ENCODE measurements at regions not wholly inside any gene's neighbourhood (a gene's known extent, or its start where the extent isn't known, plus 50 kb on each side); places are given as distances from the start of the nearest gene placed in this dataset.

DNA sequence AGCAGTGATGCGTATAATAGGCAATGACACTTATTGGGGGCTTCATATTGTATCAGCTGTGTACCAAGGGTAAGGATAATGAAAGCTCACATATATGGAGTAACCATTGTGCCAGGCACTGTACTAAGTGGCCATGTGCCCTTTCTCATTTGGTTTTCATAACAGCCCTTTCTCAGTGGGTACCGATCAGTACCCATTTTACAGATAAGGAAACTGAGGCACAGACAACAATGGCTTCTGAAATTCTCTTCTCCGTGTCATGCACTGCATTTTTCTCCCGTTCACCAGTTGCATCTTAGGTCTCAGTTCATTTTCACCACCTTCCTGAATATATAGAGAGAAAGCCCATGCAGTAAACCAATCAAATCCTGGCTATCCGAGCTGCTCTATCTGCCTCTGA, 216.7 kb upstream of the RBFOX1 start:
- H3K9me3 ChIP-seq (ENCODE audit: control insufficient read depth, insufficient read depth, low read length) = peaks cover 7% of the 10 kb centered on the region
- H3K4me3 ChIP-seq (ENCODE audit: low read depth, low read length) = no peak overlapping the region
- ChIA-PET POLR2A (no interaction called here), CTCF (no interaction called here)
- H3K27me3 ChIP-seq (ENCODE audit: control insufficient read depth, insufficient read depth, low read length) = no peaks in the 10 kb centered on the region
- DNase-seq (ENCODE audit: low read depth, low spot score) = no peak
- H3K27ac ChIP-seq (ENCODE audit: low read depth, low read length) = no peak overlapping the region
- TF ChIP-seq, protein P1, sequence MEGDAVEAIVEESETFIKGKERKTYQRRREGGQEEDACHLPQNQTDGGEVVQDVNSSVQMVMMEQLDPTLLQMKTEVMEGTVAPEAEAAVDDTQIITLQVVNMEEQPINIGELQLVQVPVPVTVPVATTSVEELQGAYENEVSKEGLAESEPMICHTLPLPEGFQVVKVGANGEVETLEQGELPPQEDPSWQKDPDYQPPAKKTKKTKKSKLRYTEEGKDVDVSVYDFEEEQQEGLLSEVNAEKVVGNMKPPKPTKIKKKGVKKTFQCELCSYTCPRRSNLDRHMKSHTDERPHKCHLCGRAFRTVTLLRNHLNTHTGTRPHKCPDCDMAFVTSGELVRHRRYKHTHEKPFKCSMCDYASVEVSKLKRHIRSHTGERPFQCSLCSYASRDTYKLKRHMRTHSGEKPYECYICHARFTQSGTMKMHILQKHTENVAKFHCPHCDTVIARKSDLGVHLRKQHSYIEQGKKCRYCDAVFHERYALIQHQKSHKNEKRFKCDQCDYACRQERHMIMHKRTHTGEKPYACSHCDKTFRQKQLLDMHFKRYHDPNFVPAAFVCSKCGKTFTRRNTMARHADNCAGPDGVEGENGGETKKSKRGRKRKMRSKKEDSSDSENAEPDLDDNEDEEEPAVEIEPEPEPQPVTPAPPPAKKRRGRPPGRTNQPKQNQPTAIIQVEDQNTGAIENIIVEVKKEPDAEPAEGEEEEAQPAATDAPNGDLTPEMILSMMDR (IDR thresholded peaks at IDR 0.05; ENCODE audit: low read depth, low read length) = no peak

DNA sequence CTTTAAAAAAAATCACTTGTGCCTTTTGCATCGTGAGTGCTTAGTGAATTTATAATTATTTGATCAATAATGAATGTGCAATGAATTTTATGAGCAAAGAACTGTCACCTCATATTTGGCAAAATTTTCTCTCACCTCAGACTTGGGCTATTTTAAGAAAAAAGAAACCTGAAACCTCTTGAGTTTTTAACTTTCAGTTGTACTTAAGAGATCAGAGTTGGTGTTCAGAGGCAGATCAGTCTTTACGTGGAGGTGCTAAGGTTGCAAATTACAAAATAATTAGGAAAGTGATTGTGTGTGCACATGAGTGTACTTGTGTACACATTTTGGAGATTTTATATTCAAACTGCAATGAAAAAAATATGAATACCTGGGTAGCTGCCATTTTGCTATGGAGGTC, 218.7 kb upstream of the RBFOX1 start:
- no peak for DNase-seq (ENCODE audit: low read depth, low spot score)
- H3K27ac ChIP-seq (ENCODE audit: low read depth, low read length) = no peak overlapping the region
- peaks cover 10% of the 10 kb centered on the region for H3K9me3 ChIP-seq (ENCODE audit: control insufficient read depth, insufficient read depth, low read length)
- H3K27me3 ChIP-seq (ENCODE audit: control insufficient read depth, insufficient read depth, low read length) = no peaks in the 10 kb centered on the region
- ChIA-PET POLR2A (no interaction called here), CTCF (no interaction called here)
- TF ChIP-seq, protein P1 (IDR thresholded peaks at IDR 0.05; ENCODE audit: low read depth, low read length) = no peak
- no peak overlapping the region for H3K4me3 ChIP-seq (ENCODE audit: low read depth, low read length)

DNA sequence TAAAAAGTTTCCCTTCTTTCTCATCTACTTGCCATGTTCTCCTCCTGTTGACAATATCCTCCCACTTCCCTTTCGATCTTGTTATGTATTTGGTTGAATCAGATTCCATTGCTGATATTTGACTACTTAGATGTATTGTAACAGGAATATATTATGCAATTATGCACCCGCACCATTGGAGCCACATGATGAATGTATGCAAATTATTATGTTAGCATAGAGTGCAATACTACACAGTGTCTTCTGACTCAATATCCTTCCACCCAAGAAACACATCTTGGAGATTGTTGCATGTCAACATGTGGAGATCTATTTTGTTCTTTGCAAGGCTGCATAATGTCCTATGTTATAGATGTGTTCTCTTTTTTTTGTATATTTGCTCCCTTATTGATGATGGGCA, 219.2 kb upstream of the RBFOX1 start:
- peaks cover 10% of the 10 kb centered on the region for H3K9me3 ChIP-seq (ENCODE audit: control insufficient read depth, insufficient read depth, low read length)
- POLR2A ChIA-PET = no interaction called here
- CTCF ChIA-PET = no interaction called here
- H3K4me3 ChIP-seq (ENCODE audit: low read depth, low read length) = no peak overlapping the region
- TF ChIP-seq, protein P1 (IDR thresholded peaks at IDR 0.05; ENCODE audit: low read depth, low read length) = no peak
- no peak for DNase-seq (ENCODE audit: low read depth, low spot score)
- no peak overlapping the region for H3K27ac ChIP-seq (ENCODE audit: low read depth, low read length)
- no peaks in the 10 kb centered on the region for H3K27me3 ChIP-seq (ENCODE audit: control insufficient read depth, insufficient read depth, low read length)

DNA sequence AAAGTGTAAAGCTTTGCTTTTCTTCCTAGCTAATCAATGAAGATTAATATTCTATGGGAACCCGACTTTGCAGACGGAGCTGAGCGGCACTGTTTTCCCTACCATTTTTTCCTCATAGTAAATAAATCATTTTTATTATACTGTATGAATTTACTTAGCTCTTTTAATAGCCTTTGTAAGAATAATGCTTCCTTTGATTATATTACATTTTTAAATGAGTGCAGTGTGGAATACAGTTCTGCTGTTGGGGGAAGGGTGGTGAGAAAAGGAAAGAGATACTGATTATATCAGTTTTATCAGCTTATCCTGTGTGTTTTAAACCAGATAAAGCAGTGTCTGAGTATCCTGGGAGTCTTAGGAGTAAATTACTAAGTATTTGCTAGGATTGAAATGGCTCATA, 221.4 kb upstream of the RBFOX1 start:
- TF ChIP-seq, protein P1 (IDR thresholded peaks at IDR 0.05; ENCODE audit: low read depth, low read length) = no peak
- Histone ChIP-seq H3K27me3 (ENCODE audit: control insufficient read depth, insufficient read depth, low read length) (no peaks in the 10 kb centered on the region), H3K27ac (ENCODE audit: low read depth, low read length) (no peak overlapping the region), H3K9me3 (ENCODE audit: control insufficient read depth, insufficient read depth, low read length) (peaks cover 12% of the 10 kb centered on the region), H3K4me3 (ENCODE audit: low read depth, low read length) (no peak overlapping the region)
- ChIA-PET POLR2A (no interaction called here), CTCF (no interaction called here)
- no peak for DNase-seq (ENCODE audit: low read depth, low spot score)

DNA sequence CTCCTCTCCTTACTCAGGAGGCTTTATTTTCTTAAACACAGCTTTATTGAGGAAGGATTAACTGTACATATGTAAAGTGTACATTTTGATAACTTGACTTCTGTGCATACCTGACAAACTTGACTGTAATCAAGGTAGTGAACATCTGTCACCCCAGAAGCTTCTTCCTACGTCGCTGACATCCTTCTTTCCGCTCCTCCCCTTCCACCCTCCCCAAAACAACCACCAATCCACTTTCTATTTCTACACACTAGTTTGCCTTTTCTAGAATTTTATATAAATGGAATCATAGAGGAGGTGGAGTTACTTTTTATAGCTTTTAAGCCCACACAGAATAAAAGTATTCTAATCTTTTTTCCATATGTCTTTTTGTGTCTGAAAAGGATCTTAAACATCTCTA, 225.2 kb upstream of the RBFOX1 start:
- TF ChIP-seq, protein P1 (IDR thresholded peaks at IDR 0.05; ENCODE audit: low read depth, low read length) = no peak
- no peak overlapping the region for H3K27ac ChIP-seq (ENCODE audit: low read depth, low read length)
- POLR2A ChIA-PET = no interaction called here
- H3K9me3 ChIP-seq (ENCODE audit: control insufficient read depth, insufficient read depth, low read length) = peaks cover 15% of the 10 kb centered on the region
- H3K4me3 ChIP-seq (ENCODE audit: low read depth, low read length) = no peak overlapping the region
- no peak for DNase-seq (ENCODE audit: low read depth, low spot score)
- CTCF ChIA-PET = no interaction called here
- no peaks in the 10 kb centered on the region for H3K27me3 ChIP-seq (ENCODE audit: control insufficient read depth, insufficient read depth, low read length)
